T-helper 2 cell treated with Interferon-gamma antibody and Interleukin-4, amounts not matched to agents 5 μg/mL and 100 μg/mL, for 36 hours (primary cell): ENCODE measurements at regions not wholly inside any gene's neighbourhood (a gene's known extent, or its start where the extent isn't known, plus 50 kb on each side); places are given as distances from the start of the nearest gene placed in this dataset.

Experiments
- DNase-seq: peaks from one replicate; pipeline ENCODE4 v3.0.0; 2021; ENCODE audit warnings: low spot score
- H3K27ac Mint-ChIP-seq: one replicate; pipeline ENCODE4 v1.8.0; 2021; ENCODE audit warnings: mild to moderate bottlenecking, mixed read lengths
- H3K27me3 Mint-ChIP-seq: one replicate; pipeline ENCODE4 v1.8.0; 2021; ENCODE audit warnings: low read depth, mixed read lengths
- H3K36me3 Mint-ChIP-seq: one replicate; pipeline ENCODE4 v1.8.0; 2021; ENCODE audit warnings: low read depth, mixed read lengths
- H3K4me1 Mint-ChIP-seq: one replicate; pipeline ENCODE4 v1.8.0; 2021; ENCODE audit warnings: low read depth, mixed read lengths
- H3K4me3 Mint-ChIP-seq: one replicate; pipeline ENCODE4 v1.8.0; 2022; ENCODE audit warnings: mild to moderate bottlenecking, moderate library complexity, mixed read lengths
- H3K9me3 Mint-ChIP-seq: one replicate; pipeline ENCODE4 v1.8.0; 2021; ENCODE audit warnings: mixed read lengths

GRCh38 chr5:35377653-35378052 is 147.4 kb upstream of the PRLR start:
- H3K9me3 Mint-ChIP-seq, result no peaks in the 10 kb centered on the region
- H3K4me3 Mint-ChIP-seq, result no peak overlapping the region
- no peaks in the 10 kb centered on the region for H3K4me1 Mint-ChIP-seq
- DNase-seq, result no peak
- H3K27ac Mint-ChIP-seq, result no peak overlapping the region
- no peaks in the 10 kb centered on the region for H3K36me3 Mint-ChIP-seq
- H3K27me3 Mint-ChIP-seq, result no peaks in the 10 kb centered on the region

GRCh38 chr5:35374584-35374983 is 144.3 kb upstream of the PRLR start:
- H3K27ac Mint-ChIP-seq, result no peak overlapping the region
- H3K4me1 Mint-ChIP-seq, result no peaks in the 10 kb centered on the region
- no peaks in the 10 kb centered on the region for H3K27me3 Mint-ChIP-seq
- H3K4me3 Mint-ChIP-seq, result no peak overlapping the region
- no peaks in the 10 kb centered on the region for H3K36me3 Mint-ChIP-seq
- H3K9me3 Mint-ChIP-seq, result no peaks in the 10 kb centered on the region
- no peak for DNase-seq

- Mint-ChIP-seq H3K9me3 (no peaks in the 10 kb centered on the region), H3K36me3 (no peaks in the 10 kb centered on the region), H3K4me3 (no peak overlapping the region), H3K4me1 (no peaks in the 10 kb centered on the region), H3K27ac (no peak overlapping the region), H3K27me3 (no peaks in the 10 kb centered on the region)
- DNase-seq, result no peak
Measured at GRCh38 chr5:35373249-35373648, 143.0 kb upstream of the PRLR start.

GRCh38 chr5:35372482-35372881 is 142.2 kb upstream of the PRLR start:
- Mint-ChIP-seq H3K4me1 (no peaks in the 10 kb centered on the region), H3K4me3 (no peak overlapping the region)

GRCh38 chr5:35371951-35372426 is 141.7 kb upstream of the PRLR start:
- no peak overlapping the region for H3K4me3 Mint-ChIP-seq
- H3K27ac Mint-ChIP-seq, result no peak overlapping the region
- H3K27me3 Mint-ChIP-seq, result no peaks in the 10 kb centered on the region
- no peaks in the 10 kb centered on the region for H3K9me3 Mint-ChIP-seq
- DNase-seq, result no peak
- no peaks in the 10 kb centered on the region for H3K36me3 Mint-ChIP-seq
- no peaks in the 10 kb centered on the region for H3K4me1 Mint-ChIP-seq

More at GRCh38 chr5:35372482-35372881, 142.2 kb upstream of the PRLR start:
- Mint-ChIP-seq H3K36me3 (no peaks in the 10 kb centered on the region), H3K27me3 (no peaks in the 10 kb centered on the region), H3K9me3 (no peaks in the 10 kb centered on the region), H3K27ac (no peak overlapping the region)
- DNase-seq, result no peak

- no peak overlapping the region for H3K27ac Mint-ChIP-seq
- H3K27me3 Mint-ChIP-seq, result no peaks in the 10 kb centered on the region
- no peak overlapping the region for H3K4me3 Mint-ChIP-seq
- no peak for DNase-seq
- H3K4me1 Mint-ChIP-seq, result no peaks in the 10 kb centered on the region
- no peaks in the 10 kb centered on the region for H3K36me3 Mint-ChIP-seq
- no peaks in the 10 kb centered on the region for H3K9me3 Mint-ChIP-seq
Measured at GRCh38 chr5:35370871-35371270, 140.6 kb upstream of the PRLR start.

- Mint-ChIP-seq H3K9me3 (no peaks in the 10 kb centered on the region), H3K27ac (no peak overlapping the region), H3K4me1 (no peaks in the 10 kb centered on the region), H3K27me3 (no peaks in the 10 kb centered on the region), H3K36me3 (no peaks in the 10 kb centered on the region), H3K4me3 (no peak overlapping the region)
- no peak for DNase-seq
Measured at GRCh38 chr5:35369965-35370790, 139.9 kb upstream of the PRLR start.

GRCh38 chr5:35367526-35367925 is 137.2 kb upstream of the PRLR start:
- no peak overlapping the region for H3K4me3 Mint-ChIP-seq
- no peaks in the 10 kb centered on the region for H3K27me3 Mint-ChIP-seq
- H3K9me3 Mint-ChIP-seq, result no peaks in the 10 kb centered on the region
- no peak overlapping the region for H3K27ac Mint-ChIP-seq
- no peaks in the 10 kb centered on the region for H3K36me3 Mint-ChIP-seq
- H3K4me1 Mint-ChIP-seq, result no peaks in the 10 kb centered on the region
- DNase-seq, result no peak

GRCh38 chr5:35365758-35366157 is 135.5 kb upstream of the PRLR start:
- Mint-ChIP-seq H3K4me1 (no peaks in the 10 kb centered on the region), H3K36me3 (no peaks in the 10 kb centered on the region), H3K9me3 (no peaks in the 10 kb centered on the region), H3K27ac (no peak overlapping the region), H3K4me3 (no peak overlapping the region), H3K27me3 (no peaks in the 10 kb centered on the region)
- DNase-seq, result no peak

- no peaks in the 10 kb centered on the region for H3K9me3 Mint-ChIP-seq
- H3K36me3 Mint-ChIP-seq, result no peaks in the 10 kb centered on the region
- no peak overlapping the region for H3K27ac Mint-ChIP-seq
- H3K4me3 Mint-ChIP-seq, result no peak overlapping the region
- no peaks in the 10 kb centered on the region for H3K4me1 Mint-ChIP-seq
- H3K27me3 Mint-ChIP-seq, result no peaks in the 10 kb centered on the region
- no peak for DNase-seq
Measured at GRCh38 chr5:35364350-35364749, 134.1 kb upstream of the PRLR start.

GRCh38 chr5:35363387-35363965 is 133.2 kb upstream of the PRLR start:
- H3K36me3 Mint-ChIP-seq, result no peaks in the 10 kb centered on the region
- H3K4me1 Mint-ChIP-seq, result no peaks in the 10 kb centered on the region
- H3K9me3 Mint-ChIP-seq, result no peaks in the 10 kb centered on the region
- DNase-seq, result no peak
- no peaks in the 10 kb centered on the region for H3K27me3 Mint-ChIP-seq
- H3K27ac Mint-ChIP-seq, result no peak overlapping the region
- H3K4me3 Mint-ChIP-seq, result no peak overlapping the region

- Mint-ChIP-seq H3K27ac (no peak overlapping the region), H3K36me3 (no peaks in the 10 kb centered on the region), H3K27me3 (no peaks in the 10 kb centered on the region)
Measured at GRCh38 chr5:35362772-35363171, 132.5 kb upstream of the PRLR start.

GRCh38 chr5:35360671-35361070 is 130.4 kb upstream of the PRLR start:
- no peaks in the 10 kb centered on the region for H3K27me3 Mint-ChIP-seq
- no peaks in the 10 kb centered on the region for H3K9me3 Mint-ChIP-seq
- no peak overlapping the region for H3K4me3 Mint-ChIP-seq
- no peak for DNase-seq
- no peak overlapping the region for H3K27ac Mint-ChIP-seq
- H3K36me3 Mint-ChIP-seq, result no peaks in the 10 kb centered on the region
- no peaks in the 10 kb centered on the region for H3K4me1 Mint-ChIP-seq

More at GRCh38 chr5:35362772-35363171, 132.5 kb upstream of the PRLR start:
- H3K9me3 Mint-ChIP-seq, result no peaks in the 10 kb centered on the region
- no peak overlapping the region for H3K4me3 Mint-ChIP-seq
- no peak for DNase-seq
- H3K4me1 Mint-ChIP-seq, result no peaks in the 10 kb centered on the region

- no peak for DNase-seq
- Mint-ChIP-seq H3K27me3 (no peaks in the 10 kb centered on the region), H3K4me3 (no peak overlapping the region), H3K27ac (no peak overlapping the region), H3K9me3 (no peaks in the 10 kb centered on the region), H3K36me3 (no peaks in the 10 kb centered on the region), H3K4me1 (no peaks in the 10 kb centered on the region)
Measured at GRCh38 chr5:35359859-35360258, 129.6 kb upstream of the PRLR start.
